NB4 (cell line): ENCODE measurements at regions not wholly inside any gene's neighbourhood (a gene's known extent, or its start where the extent isn't known, plus 50 kb on each side); places are given as distances from the start of the nearest gene placed in this dataset.

Source experiments
- DNase-seq: peaks from one replicate; pipeline ENCODE4 v3.0.0; 2010; ENCODE audit warnings: low read depth
- H3K4me3 ChIP-seq: one replicate; pipeline ENCODE4 v1.5.1; 2011; ENCODE audit warnings: mild to moderate bottlenecking, low read depth, low read length, moderate library complexity
- MYC ChIP-seq: IDR thresholded peaks from 2 replicates; pipeline ENCODE4 v1.6.1; 2011; ENCODE audit warnings: low read depth, low read length
- POLR2A ChIP-seq: IDR thresholded peaks from 2 replicates; pipeline ENCODE4 v1.6.1; 2011; ENCODE audit warnings: mild to moderate bottlenecking; ENCODE audit not compliant: insufficient read length; ENCODE audit errors: extremely low read depth
- TF ChIP-seq, protein P1 (sequence below): IDR thresholded peaks from one replicate; pipeline ENCODE4 v1.5.1; 2012; ENCODE audit warnings: low read depth, low read length
- TF ChIP-seq, protein P2 (sequence below): IDR thresholded peaks from 2 replicates; pipeline ENCODE4 v1.6.1; 2011; ENCODE audit warnings: low read depth, low read length

DNA sequence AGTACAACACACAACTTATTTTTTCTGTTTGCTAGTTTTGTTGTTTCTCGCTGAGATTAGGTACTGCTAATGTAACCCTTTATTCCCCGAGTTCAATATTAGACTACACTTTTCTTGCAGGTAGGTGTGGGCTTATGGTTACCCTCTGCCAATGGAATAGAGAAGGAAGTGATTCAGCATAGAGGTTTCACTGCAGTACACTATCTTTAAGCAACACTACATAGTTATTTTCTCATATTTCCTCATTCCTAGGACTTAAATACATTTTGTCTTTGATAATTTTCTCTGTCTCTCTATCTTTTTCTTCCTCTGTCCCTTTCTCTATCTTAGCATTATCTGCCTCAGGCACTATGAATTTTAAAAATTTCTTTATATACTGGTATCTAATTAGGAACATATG is 791.0 kb downstream of the FAM181B start:
- DNase-seq = no peak
- H3K4me3 ChIP-seq = no peak overlapping the region
- TF ChIP-seq MYC (no peak), POLR2A (no peak)
- TF ChIP-seq, protein P1, sequence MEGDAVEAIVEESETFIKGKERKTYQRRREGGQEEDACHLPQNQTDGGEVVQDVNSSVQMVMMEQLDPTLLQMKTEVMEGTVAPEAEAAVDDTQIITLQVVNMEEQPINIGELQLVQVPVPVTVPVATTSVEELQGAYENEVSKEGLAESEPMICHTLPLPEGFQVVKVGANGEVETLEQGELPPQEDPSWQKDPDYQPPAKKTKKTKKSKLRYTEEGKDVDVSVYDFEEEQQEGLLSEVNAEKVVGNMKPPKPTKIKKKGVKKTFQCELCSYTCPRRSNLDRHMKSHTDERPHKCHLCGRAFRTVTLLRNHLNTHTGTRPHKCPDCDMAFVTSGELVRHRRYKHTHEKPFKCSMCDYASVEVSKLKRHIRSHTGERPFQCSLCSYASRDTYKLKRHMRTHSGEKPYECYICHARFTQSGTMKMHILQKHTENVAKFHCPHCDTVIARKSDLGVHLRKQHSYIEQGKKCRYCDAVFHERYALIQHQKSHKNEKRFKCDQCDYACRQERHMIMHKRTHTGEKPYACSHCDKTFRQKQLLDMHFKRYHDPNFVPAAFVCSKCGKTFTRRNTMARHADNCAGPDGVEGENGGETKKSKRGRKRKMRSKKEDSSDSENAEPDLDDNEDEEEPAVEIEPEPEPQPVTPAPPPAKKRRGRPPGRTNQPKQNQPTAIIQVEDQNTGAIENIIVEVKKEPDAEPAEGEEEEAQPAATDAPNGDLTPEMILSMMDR = no peak
- TF ChIP-seq, protein P2, sequence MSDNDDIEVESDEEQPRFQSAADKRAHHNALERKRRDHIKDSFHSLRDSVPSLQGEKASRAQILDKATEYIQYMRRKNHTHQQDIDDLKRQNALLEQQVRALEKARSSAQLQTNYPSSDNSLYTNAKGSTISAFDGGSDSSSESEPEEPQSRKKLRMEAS = no peak

DNA sequence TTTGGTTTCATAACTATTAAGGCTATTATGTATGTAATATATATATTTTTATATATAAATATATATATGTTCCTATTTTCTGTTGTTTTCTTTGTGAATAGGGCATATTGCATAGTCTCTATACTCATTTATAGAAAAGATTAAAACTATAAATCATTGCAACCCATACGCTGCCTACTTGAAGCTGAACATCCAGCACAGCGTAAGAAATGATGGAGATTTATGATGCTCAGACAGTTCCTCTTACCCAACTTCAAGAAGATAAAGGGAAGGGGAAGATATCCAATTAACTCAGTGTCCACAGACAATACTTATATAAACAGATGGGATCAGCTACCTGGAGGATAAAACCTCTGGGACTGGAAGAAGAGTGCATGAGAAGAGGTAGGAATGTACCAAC is 791.7 kb downstream of the FAM181B start:
- no peak overlapping the region for H3K4me3 ChIP-seq
- TF ChIP-seq, protein P2 = no peak
- TF ChIP-seq, protein P1 = no peak
- TF ChIP-seq MYC (no peak), POLR2A (no peak)
- DNase-seq = no peak

DNA sequence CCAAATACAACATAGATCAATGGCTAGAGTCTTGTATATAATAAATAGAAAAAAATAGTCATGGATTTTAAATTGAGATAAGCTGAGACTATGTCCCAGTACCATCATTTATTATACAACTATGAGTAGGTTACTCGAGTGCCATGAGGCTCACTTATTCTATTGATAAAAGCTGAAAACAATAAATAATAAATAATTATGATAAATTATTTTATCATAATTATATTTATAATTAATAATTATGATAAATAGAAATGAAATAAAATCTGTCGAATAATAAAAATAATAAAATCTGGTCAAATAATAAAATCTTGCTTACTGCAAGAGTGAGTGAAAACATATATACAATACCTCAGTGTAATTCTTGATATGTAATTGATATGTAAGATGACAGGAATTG is 801.4 kb downstream of the FAM181B start:
- DNase-seq = no peak
- no peak for TF ChIP-seq POLR2A
- TF ChIP-seq, protein P1 = no peak
- TF ChIP-seq, protein P2 = no peak
- TF ChIP-seq MYC = no peak
- no peak overlapping the region for H3K4me3 ChIP-seq

DNA sequence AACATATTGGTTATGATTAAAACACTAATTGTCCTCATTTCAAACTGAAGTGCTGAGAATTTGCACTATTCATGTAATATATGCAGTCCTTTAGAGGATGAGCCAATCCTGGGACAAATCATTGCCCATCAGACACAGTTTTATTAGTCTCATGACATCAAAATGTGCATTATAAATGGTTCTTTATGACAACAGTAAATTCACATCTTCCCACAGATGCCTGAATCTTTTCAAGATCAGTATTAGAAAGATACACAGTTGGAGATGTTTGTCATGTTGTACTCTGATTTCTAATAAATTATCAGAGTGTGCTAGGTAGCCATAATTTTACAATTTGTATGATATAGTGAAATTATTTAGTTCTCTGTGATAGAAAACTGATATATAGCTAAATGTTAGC is 813.5 kb downstream of the FAM181B start:
- H3K4me3 ChIP-seq = no peak overlapping the region
- DNase-seq = no peak
- TF ChIP-seq, protein P1 = no peak
- TF ChIP-seq MYC = no peak
- TF ChIP-seq, protein P2 = no peak
- no peak for TF ChIP-seq POLR2A

DNA sequence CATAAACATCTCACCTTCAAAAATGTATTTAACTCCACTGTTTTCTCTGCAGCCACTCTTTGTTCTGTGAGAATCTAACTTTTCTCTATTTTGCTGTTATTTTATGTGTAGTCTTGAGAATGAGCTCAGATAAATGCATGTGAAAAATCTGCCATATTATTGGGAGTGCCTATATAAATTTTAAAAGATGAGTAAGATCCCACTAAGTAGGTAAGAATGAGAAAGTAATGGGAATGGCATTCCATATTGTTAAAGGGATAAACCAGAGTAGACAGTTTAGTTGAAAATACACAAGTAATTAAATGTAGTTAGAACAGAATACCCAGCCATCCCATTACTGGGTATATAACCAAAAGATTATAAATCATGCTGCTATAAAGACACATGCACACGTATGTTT is 817.2 kb downstream of the FAM181B start:
- DNase-seq = no peak
- H3K4me3 ChIP-seq = no peak overlapping the region
- TF ChIP-seq MYC (no peak), POLR2A (no peak)
- TF ChIP-seq, protein P1 = no peak
- TF ChIP-seq, protein P2 = no peak

DNA sequence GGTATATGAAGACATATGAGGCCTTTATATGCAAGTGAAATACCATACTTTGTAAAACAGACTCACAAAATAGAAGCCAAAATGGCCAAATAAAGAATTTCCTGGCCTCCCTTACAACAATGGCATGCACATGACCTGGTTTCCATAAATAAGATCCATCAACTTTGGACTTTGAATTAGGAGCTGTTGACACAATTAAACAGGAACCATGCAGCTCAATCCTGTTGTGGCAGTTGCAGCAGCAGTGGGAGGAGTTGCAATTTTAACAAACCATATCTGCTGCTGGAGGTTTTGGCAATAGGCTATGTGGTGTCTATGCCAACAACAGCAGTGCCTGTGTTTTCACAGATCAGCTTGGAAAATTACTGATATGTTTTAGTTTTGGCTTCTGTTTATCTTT is 818.6 kb downstream of the FAM181B start:
- DNase-seq = no peak
- no peak for TF ChIP-seq MYC
- TF ChIP-seq, protein P1 = no peak
- no peak for TF ChIP-seq POLR2A
- TF ChIP-seq, protein P2 = no peak

More for the DNA sequence above, 818.6 kb downstream of the FAM181B start:
- no peak overlapping the region for H3K4me3 ChIP-seq
